GM23338 (cell line): ENCODE measurements at regions not wholly inside any gene's neighbourhood (a gene's known extent, or its start where the extent isn't known, plus 50 kb on each side); places are given as distances from the start of the nearest gene placed in this dataset.

Experiments
- ATAC-seq: fragments of 200-7000 bp; cut with Tn5 transposase; 3 replicates; pipeline ENCODE4 v1.9.1; 2020
- DNase-seq: peaks from one replicate; pipeline ENCODE4 v3.0.0-alpha.2; 2015; ENCODE audit warnings: low spot score
- H2AFZ ChIP-seq: fragments of 200-600 bp; sonication (generic); 2 replicates; pipeline ENCODE4 v1.8.0; 2016; ENCODE audit warnings: antibody characterized with exemption, mild to moderate bottlenecking, moderate library complexity
- H3F3A ChIP-seq: fragments of 200-600 bp; sonication (generic); replicated peaks from 2 replicates; pipeline ENCODE4 v1.8.0; 2017; ENCODE audit warnings: antibody characterized with exemption, mixed run types, low read depth
- H3K27ac ChIP-seq: fragments of 200-600 bp; sonication (generic); 2 replicates; pipeline ENCODE4 v1.6.1; 2016; ENCODE audit warnings: low read depth
- H3K27me3 ChIP-seq: fragments of 200-600 bp; sonication (generic); 2 replicates; pipeline ENCODE4 v1.8.0; 2016; ENCODE audit warnings: mild to moderate bottlenecking, mixed run types, moderate library complexity; ENCODE audit not compliant: insufficient read depth
- H3K36me3 ChIP-seq: fragments of 200-600 bp; sonication (generic); 2 replicates; pipeline ENCODE4 v1.8.0; 2016; ENCODE audit warnings: mild to moderate bottlenecking; ENCODE audit not compliant: insufficient read depth
- H3K4me1 ChIP-seq: fragments of 200-600 bp; sonication (generic); 2 replicates; pipeline ENCODE4 v1.8.0; 2016; ENCODE audit warnings: mild to moderate bottlenecking, moderate library complexity; ENCODE audit not compliant: insufficient read depth
- H3K4me2 ChIP-seq: fragments of 200-600 bp; sonication (generic); 2 replicates; pipeline ENCODE4 v1.7.1; 2017; ENCODE audit warnings: mixed run types
- H3K4me3 ChIP-seq: fragments of 200-600 bp; sonication (generic); 2 replicates; pipeline ENCODE4 v1.6.1; 2016; ENCODE audit warnings: mixed run types
- H3K79me2 ChIP-seq: fragments of 200-600 bp; sonication (generic); replicated peaks from 2 replicates; pipeline ENCODE4 v1.8.0; 2017; ENCODE audit warnings: mild to moderate bottlenecking; ENCODE audit not compliant: insufficient read depth
- H3K9me2 ChIP-seq: fragments of 200-600 bp; sonication (generic); 2 replicates; pipeline ENCODE4 v1.8.0; 2017; ENCODE audit not compliant: insufficient read depth
- H4K20me1 ChIP-seq: fragments of 200-600 bp; sonication (generic); replicated peaks from 2 replicates; pipeline ENCODE4 v1.8.0; 2017; ENCODE audit warnings: mild to moderate bottlenecking; ENCODE audit not compliant: insufficient read depth
- H3K27ac Mint-ChIP-seq: 2 replicates; pipeline ENCODE4 v1.8.0; 2020; ENCODE audit warnings: inconsistent platforms, mild to moderate bottlenecking, moderate library complexity, mixed read lengths
- H3K27me3 Mint-ChIP-seq: 3 replicates; pipeline ENCODE4 v1.8.0; 2022; ENCODE audit warnings: low read depth, mild to moderate bottlenecking, moderate library complexity, mixed read lengths, inconsistent platforms; ENCODE audit not compliant: insufficient read depth, poor library complexity
- H3K36me3 Mint-ChIP-seq: 3 replicates; pipeline ENCODE4 v1.8.0; 2021; ENCODE audit warnings: low read depth, mild to moderate bottlenecking, inconsistent platforms, moderate library complexity, mixed read lengths
- H3K4me1 Mint-ChIP-seq: 3 replicates; pipeline ENCODE4 v1.8.0; 2020; ENCODE audit warnings: mild to moderate bottlenecking, inconsistent platforms, mixed read lengths
- H3K4me3 Mint-ChIP-seq: 3 replicates; pipeline ENCODE4 v1.8.0; 2021; ENCODE audit warnings: moderate library complexity, mild to moderate bottlenecking, inconsistent platforms, mixed read lengths
- H3K9me3 Mint-ChIP-seq: 3 replicates; pipeline ENCODE4 v1.8.0; 2020; ENCODE audit warnings: moderate library complexity, mild to moderate bottlenecking, inconsistent platforms, mixed read lengths
- CREB1 ChIP-seq: fragments of 250-450 bp; sonication (Bioruptor Pico); IDR thresholded peaks from 2 replicates; pipeline ENCODE4 v1.5.0; 2020; ENCODE audit warnings: low read depth, mild to moderate bottlenecking, moderate library complexity
- EZH2phosphoT487 ChIP-seq: fragments of 200-600 bp; sonication (generic); IDR thresholded peaks from one replicate; pipeline ENCODE4 v1.8.1; 2018; ENCODE audit warnings: antibody characterized with exemption; ENCODE audit not compliant: unreplicated experiment
- STAT1 ChIP-seq: IDR thresholded peaks from one replicate; pipeline ENCODE4 v1.6.1; 2016; ENCODE audit warnings: antibody characterized with exemption; ENCODE audit not compliant: unreplicated experiment
- ZNF331 ChIP-seq: fragments of 250-450 bp; sonication (Bioruptor Pico); IDR thresholded peaks from 2 replicates; pipeline ENCODE4 v1.5.0; 2020; ENCODE audit warnings: low read depth, mild to moderate bottlenecking, moderate library complexity
- TF ChIP-seq, protein P1 (sequence below): fragments of 250-450 bp; sonication (Bioruptor Pico); IDR thresholded peaks from 2 replicates; pipeline ENCODE4 v1.5.0; 2020; ENCODE audit warnings: mild to moderate bottlenecking, moderate library complexity

DNA sequence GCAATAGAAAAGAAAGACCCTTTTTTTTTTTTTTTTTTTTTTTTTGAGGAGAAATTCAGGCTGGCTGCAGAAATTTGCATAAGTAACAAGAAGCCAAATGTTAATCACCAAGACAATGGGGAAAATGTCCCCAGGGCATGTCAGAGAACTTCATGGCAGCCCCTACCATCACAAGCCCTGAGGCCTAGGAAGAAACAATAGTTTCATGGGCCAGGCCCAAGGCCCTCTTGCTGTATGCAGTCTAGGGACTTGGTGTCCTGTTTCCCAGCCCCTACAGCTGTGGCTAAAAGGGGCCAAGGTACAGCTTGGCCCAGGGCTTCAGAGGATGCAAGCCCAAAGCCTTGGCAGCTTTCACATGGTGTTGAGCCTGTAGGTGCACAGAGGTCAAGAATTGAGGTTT lies 88.4 kb upstream of the TPP2 start (continued):
- TF ChIP-seq, protein P1, sequence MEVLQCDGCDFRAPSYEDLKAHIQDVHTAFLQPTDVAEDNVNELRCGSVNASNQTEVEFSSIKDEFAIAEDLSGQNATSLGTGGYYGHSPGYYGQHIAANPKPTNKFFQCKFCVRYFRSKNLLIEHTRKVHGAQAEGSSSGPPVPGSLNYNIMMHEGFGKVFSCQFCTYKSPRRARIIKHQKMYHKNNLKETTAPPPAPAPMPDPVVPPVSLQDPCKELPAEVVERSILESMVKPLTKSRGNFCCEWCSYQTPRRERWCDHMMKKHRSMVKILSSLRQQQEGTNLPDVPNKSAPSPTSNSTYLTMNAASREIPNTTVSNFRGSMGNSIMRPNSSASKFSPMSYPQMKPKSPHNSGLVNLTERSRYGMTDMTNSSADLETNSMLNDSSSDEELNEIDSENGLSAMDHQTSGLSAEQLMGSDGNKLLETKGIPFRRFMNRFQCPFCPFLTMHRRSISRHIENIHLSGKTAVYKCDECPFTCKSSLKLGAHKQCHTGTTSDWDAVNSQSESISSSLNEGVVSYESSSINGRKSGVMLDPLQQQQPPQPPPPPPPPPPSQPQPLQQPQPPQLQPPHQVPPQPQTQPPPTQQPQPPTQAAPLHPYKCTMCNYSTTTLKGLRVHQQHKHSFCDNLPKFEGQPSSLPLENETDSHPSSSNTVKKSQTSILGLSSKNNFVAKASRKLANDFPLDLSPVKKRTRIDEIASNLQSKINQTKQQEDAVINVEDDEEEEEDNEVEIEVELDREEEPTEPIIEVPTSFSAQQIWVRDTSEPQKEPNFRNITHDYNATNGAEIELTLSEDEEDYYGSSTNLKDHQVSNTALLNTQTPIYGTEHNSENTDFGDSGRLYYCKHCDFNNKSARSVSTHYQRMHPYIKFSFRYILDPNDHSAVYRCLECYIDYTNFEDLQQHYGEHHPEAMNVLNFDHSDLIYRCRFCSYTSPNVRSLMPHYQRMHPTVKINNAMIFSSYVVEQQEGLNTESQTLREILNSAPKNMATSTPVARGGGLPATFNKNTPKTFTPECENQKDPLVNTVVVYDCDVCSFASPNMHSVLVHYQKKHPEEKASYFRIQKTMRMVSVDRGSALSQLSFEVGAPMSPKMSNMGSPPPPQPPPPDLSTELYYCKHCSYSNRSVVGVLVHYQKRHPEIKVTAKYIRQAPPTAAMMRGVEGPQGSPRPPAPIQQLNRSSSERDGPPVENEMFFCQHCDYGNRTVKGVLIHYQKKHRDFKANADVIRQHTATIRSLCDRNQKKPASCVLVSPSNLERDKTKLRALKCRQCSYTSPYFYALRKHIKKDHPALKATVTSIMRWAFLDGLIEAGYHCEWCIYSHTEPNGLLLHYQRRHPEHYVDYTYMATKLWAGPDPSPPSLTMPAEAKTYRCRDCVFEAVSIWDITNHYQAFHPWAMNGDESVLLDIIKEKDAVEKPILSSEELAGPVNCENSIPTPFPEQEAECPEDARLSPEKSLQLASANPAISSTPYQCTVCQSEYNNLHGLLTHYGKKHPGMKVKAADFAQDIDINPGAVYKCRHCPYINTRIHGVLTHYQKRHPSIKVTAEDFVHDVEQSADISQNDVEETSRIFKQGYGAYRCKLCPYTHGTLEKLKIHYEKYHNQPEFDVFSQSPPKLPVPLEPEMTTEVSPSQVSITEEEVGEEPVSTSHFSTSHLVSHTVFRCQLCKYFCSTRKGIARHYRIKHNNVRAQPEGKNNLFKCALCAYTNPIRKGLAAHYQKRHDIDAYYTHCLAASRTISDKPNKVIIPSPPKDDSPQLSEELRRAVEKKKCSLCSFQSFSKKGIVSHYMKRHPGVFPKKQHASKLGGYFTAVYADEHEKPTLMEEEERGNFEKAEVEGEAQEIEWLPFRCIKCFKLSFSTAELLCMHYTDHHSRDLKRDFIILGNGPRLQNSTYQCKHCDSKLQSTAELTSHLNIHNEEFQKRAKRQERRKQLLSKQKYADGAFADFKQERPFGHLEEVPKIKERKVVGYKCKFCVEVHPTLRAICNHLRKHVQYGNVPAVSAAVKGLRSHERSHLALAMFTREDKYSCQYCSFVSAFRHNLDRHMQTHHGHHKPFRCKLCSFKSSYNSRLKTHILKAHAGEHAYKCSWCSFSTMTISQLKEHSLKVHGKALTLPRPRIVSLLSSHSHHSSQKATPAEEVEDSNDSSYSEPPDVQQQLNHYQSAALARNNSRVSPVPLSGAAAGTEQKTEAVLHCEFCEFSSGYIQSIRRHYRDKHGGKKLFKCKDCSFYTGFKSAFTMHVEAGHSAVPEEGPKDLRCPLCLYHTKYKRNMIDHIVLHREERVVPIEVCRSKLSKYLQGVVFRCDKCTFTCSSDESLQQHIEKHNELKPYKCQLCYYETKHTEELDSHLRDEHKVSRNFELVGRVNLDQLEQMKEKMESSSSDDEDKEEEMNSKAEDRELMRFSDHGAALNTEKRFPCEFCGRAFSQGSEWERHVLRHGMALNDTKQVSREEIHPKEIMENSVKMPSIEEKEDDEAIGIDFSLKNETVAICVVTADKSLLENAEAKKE (CRISPR knock-in tag), result no peak
- no peak for TF ChIP-seq EZH2phosphoT487
- TF ChIP-seq STAT1, result no peak
- no peak for TF ChIP-seq ZNF331

DNA sequence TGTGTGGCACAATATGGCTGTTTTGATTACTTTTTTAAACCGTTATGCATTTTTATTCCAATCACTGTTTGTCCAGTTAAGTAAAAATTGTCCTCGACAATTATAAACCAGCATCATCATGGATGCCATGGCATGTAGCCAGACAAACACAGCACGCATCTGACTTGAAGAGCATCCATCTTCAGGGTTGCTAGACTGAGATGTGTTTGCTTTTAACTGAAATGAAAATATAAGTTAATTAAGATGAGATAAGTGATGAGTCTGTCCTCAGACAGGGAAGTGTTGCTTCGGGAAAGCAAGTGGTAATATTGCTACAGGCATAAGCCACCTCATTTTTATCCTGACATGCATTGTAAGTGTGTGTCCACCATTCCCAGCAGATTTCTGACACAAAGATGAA lies 92.8 kb upstream of the TPP2 start:
- no peak for ATAC-seq
- peaks cover 15% of the 10 kb centered on the region for H3K9me2 ChIP-seq
- H3K9me3 Mint-ChIP-seq, result peaks cover 12% of the 10 kb centered on the region

More for the DNA sequence above, 92.8 kb upstream of the TPP2 start:
- no peak overlapping the region for H3K4me3 Mint-ChIP-seq
- H3K36me3 ChIP-seq, result no peaks in the 10 kb centered on the region; the same call in 1 of the 2 replicates
- H3K4me3 ChIP-seq, result no peak overlapping the region
- no peak overlapping the region for H3K27ac Mint-ChIP-seq
- H3F3A ChIP-seq, result no peaks in the 10 kb centered on the region
- H3K4me2 ChIP-seq, result no peak overlapping the region
- no peak overlapping the region for H2AFZ ChIP-seq
- H3K27me3 ChIP-seq, result no peaks in the 10 kb centered on the region
- H3K36me3 Mint-ChIP-seq, result peaks cover 15% of the 10 kb centered on the region; the same call in 2 of the 3 replicates
- peaks cover 32% of the 10 kb centered on the region for H3K4me1 Mint-ChIP-seq
- peaks cover 24% of the 10 kb centered on the region for H3K4me1 ChIP-seq
- no peak overlapping the region for H3K27ac ChIP-seq
- no peak for DNase-seq
- no peaks in the 10 kb centered on the region for H3K79me2 ChIP-seq
- no peak for TF ChIP-seq ZNF331
- no peak for TF ChIP-seq CREB1
- H3K27me3 Mint-ChIP-seq, result no peaks in the 10 kb centered on the region
- H4K20me1 ChIP-seq, result no peaks in the 10 kb centered on the region
